ENCODE measurements at regions not wholly inside any gene's neighbourhood (a gene's known extent, or its start where the extent isn't known, plus 50 kb on each side); places are given as distances from the start of the nearest gene placed in this dataset.

GRCh38 chr21:25005388-25005787 lies 601.9 kb downstream of the MRPL39 start:
- WGBS: 76% methylated on average over 7 of the region's 7 CpGs
- DNase-seq: no peak

DNA sequence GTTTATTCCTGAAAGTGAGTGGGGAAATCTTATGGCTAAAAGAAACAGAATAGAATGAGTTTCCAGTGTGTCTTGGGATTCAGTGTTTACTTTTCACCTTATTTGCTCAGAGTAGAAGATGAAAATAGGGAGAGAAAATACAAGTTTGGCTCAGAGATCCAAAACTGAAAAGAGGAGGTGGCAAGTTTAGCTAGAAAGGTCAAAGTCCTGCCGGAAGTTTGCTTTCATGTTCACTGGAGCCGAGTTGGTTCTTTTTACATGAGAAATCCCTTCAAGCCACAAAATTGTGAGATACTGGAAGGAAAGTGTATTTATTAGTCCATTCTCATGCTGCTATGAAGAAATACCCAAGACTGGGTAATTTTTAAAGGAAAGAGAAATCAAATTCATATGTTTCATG lies 604.6 kb downstream of the MRPL39 start:
- Histone ChIP-seq H2BK5ac (ENCODE audit: low read depth, low read length, poor library complexity, severe bottlenecking) (no peak overlapping the region), H2BK120ac (ENCODE audit: low read depth, low read length) (no peak overlapping the region), H2BK15ac (ENCODE audit: low read depth, poor library complexity, severe bottlenecking) (no peak overlapping the region), H3K9me3 (ENCODE audit: control insufficient read depth, low read length) (no peaks in the 10 kb centered on the region), H2AK5ac (ENCODE audit: low read length, severe bottlenecking) (no peak overlapping the region), H3K4me2 (ENCODE audit: low read length, poor library complexity, severe bottlenecking) (no peak overlapping the region), H3K79me1 (replicated peaks; ENCODE audit: low read length, poor library complexity, severe bottlenecking) (no peaks in the 10 kb centered on the region), H3K36me3 (ENCODE audit: control insufficient read depth in 1 of 2, insufficient read depth in 2 of 2, low read depth in 1 of 2, low read length in 2 of 2) (no peaks in the 10 kb centered on the region), H3K27ac (ENCODE audit: low read length, poor library complexity, severe bottlenecking) (no peak overlapping the region), H3K27me3 (ENCODE audit: control insufficient read depth in 1 of 2, insufficient read depth in 1 of 2, low read length in 2 of 2) (no peaks in the 10 kb centered on the region), H4K8ac (ENCODE audit: low read length) (no peak overlapping the region), H4K91ac (ENCODE audit: low read length) (no peak overlapping the region), H3K14ac (ENCODE audit: low read length in 2 of 2) (no peak overlapping the region), H3K4me3 (ENCODE audit: insufficient read depth in 1 of 2, low read depth in 1 of 2, low read length in 2 of 2) (no peak overlapping the region), H2BK12ac (ENCODE audit: low read length in 2 of 2) (no peak overlapping the region), H3K4ac (ENCODE audit: low read depth in 1 of 2, low read length in 2 of 2) (no peak overlapping the region), H2AFZ (ENCODE audit: low read depth, low read length) (no peak overlapping the region), H3K4me1 (ENCODE audit: control insufficient read depth, insufficient read depth, low read depth, low read length) (no peaks in the 10 kb centered on the region), H3K23ac (ENCODE audit: low read length in 2 of 2) (no peak overlapping the region), H3K18ac (ENCODE audit: low read depth in 1 of 2, low read length in 2 of 2) (no peak overlapping the region), H3K9ac (ENCODE audit: low read length) (no peak overlapping the region)
- no peak for DNase-seq
- 88% methylated on average over 1 of the region's 2 CpGs for WGBS

More at GRCh38 chr21:25005388-25005787, 601.9 kb downstream of the MRPL39 start:
- no peak overlapping the region for H3K9ac ChIP-seq (ENCODE audit: low read length)
- H3K4me1 ChIP-seq (ENCODE audit: control insufficient read depth, insufficient read depth, low read depth, low read length): no peaks in the 10 kb centered on the region
- H2BK12ac ChIP-seq (ENCODE audit: low read length in 2 of 2): no peak overlapping the region
- H2BK15ac ChIP-seq (ENCODE audit: low read depth, poor library complexity, severe bottlenecking): no peak overlapping the region
- no peak overlapping the region for H2BK5ac ChIP-seq (ENCODE audit: low read depth, low read length, poor library complexity, severe bottlenecking)
- H2BK120ac ChIP-seq (ENCODE audit: low read depth, low read length): no peak overlapping the region
- no peak overlapping the region for H3K18ac ChIP-seq (ENCODE audit: low read depth in 1 of 2, low read length in 2 of 2)
- no peaks in the 10 kb centered on the region for H3K79me1 ChIP-seq (replicated peaks; ENCODE audit: low read length, poor library complexity, severe bottlenecking)
- H3K23ac ChIP-seq (ENCODE audit: low read length in 2 of 2): no peak overlapping the region
- H4K8ac ChIP-seq (ENCODE audit: low read length): no peak overlapping the region
- H2AFZ ChIP-seq (ENCODE audit: low read depth, low read length): no peak overlapping the region
- no peak overlapping the region for H3K4me3 ChIP-seq (ENCODE audit: insufficient read depth in 1 of 2, low read depth in 1 of 2, low read length in 2 of 2)
- no peak overlapping the region for H4K91ac ChIP-seq (ENCODE audit: low read length)
- H3K9me3 ChIP-seq (ENCODE audit: control insufficient read depth, low read length): no peaks in the 10 kb centered on the region
- no peak overlapping the region for H2AK5ac ChIP-seq (ENCODE audit: low read length, severe bottlenecking)
- H3K27me3 ChIP-seq (ENCODE audit: control insufficient read depth in 1 of 2, insufficient read depth in 1 of 2, low read length in 2 of 2): no peaks in the 10 kb centered on the region
- no peak overlapping the region for H3K4me2 ChIP-seq (ENCODE audit: low read length, poor library complexity, severe bottlenecking)
- no peaks in the 10 kb centered on the region for H3K36me3 ChIP-seq (ENCODE audit: control insufficient read depth in 1 of 2, insufficient read depth in 2 of 2, low read depth in 1 of 2, low read length in 2 of 2)
- H3K14ac ChIP-seq (ENCODE audit: low read length in 2 of 2): no peak overlapping the region
- H3K27ac ChIP-seq (ENCODE audit: low read length, poor library complexity, severe bottlenecking): no peak overlapping the region
- H3K4ac ChIP-seq (ENCODE audit: low read depth in 1 of 2, low read length in 2 of 2): no peak overlapping the region

GRCh38 chr21:24995216-24995615 lies 612.1 kb downstream of the MRPL39 start:
- 20% methylated on average over 3 of the region's 3 CpGs for WGBS
- H2BK12ac ChIP-seq (ENCODE audit: low read length in 2 of 2): no peak overlapping the region
- H2AK5ac ChIP-seq (ENCODE audit: low read length, severe bottlenecking): no peak overlapping the region
- H3K4me3 ChIP-seq (ENCODE audit: insufficient read depth in 1 of 2, low read depth in 1 of 2, low read length in 2 of 2): no peak overlapping the region
- H3K4me2 ChIP-seq (ENCODE audit: low read length, poor library complexity, severe bottlenecking): no peak overlapping the region
- no peak overlapping the region for H2BK5ac ChIP-seq (ENCODE audit: low read depth, low read length, poor library complexity, severe bottlenecking)
- no peak overlapping the region for H2BK120ac ChIP-seq (ENCODE audit: low read depth, low read length)
- no peaks in the 10 kb centered on the region for H3K9me3 ChIP-seq (ENCODE audit: control insufficient read depth, low read length)
- H3K79me1 ChIP-seq (replicated peaks; ENCODE audit: low read length, poor library complexity, severe bottlenecking): no peaks in the 10 kb centered on the region
- H2BK15ac ChIP-seq (ENCODE audit: low read depth, poor library complexity, severe bottlenecking): no peak overlapping the region
- H4K91ac ChIP-seq (ENCODE audit: low read length): no peak overlapping the region
- H3K9ac ChIP-seq (ENCODE audit: low read length): no peak overlapping the region
- no peak overlapping the region for H3K18ac ChIP-seq (ENCODE audit: low read depth in 1 of 2, low read length in 2 of 2)
- DNase-seq: no peak
- H3K27ac ChIP-seq (ENCODE audit: low read length, poor library complexity, severe bottlenecking): no peak overlapping the region
- no peak overlapping the region for H4K8ac ChIP-seq (ENCODE audit: low read length)
- H3K4ac ChIP-seq (ENCODE audit: low read depth in 1 of 2, low read length in 2 of 2): no peak overlapping the region
- H3K27me3 ChIP-seq (ENCODE audit: control insufficient read depth in 1 of 2, insufficient read depth in 1 of 2, low read length in 2 of 2): no peaks in the 10 kb centered on the region
- H2AFZ ChIP-seq (ENCODE audit: low read depth, low read length): no peak overlapping the region
- no peaks in the 10 kb centered on the region for H3K4me1 ChIP-seq (ENCODE audit: control insufficient read depth, insufficient read depth, low read depth, low read length)
- no peak overlapping the region for H3K14ac ChIP-seq (ENCODE audit: low read length in 2 of 2)
- H3K36me3 ChIP-seq (ENCODE audit: control insufficient read depth in 1 of 2, insufficient read depth in 2 of 2, low read depth in 1 of 2, low read length in 2 of 2): no peaks in the 10 kb centered on the region
- H3K23ac ChIP-seq (ENCODE audit: low read length in 2 of 2): no peak overlapping the region

DNA sequence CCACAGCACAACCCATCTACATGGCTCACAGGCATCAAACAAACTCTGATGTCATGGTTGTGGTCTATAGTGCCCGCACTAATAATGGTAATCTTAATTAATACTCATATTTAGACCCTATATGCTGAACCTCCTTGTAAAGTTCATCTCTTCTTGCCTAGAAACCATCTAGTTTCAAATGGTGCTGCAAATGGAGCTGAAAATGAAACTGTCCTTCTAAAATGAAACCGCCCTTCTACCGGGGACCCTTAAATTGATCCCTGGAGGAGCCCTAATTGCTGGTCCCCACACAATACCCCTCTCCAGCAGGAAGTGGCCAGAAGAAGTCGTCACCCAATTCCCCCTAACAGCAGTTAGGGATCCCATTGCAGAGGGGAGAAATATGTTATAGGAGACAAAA lies 612.6 kb downstream of the MRPL39 start:
- Histone ChIP-seq H3K23ac (ENCODE audit: low read length in 2 of 2) (no peak overlapping the region), H3K4ac (ENCODE audit: low read depth in 1 of 2, low read length in 2 of 2) (no peak overlapping the region), H3K9ac (ENCODE audit: low read length) (no peak overlapping the region), H3K4me3 (ENCODE audit: insufficient read depth in 1 of 2, low read depth in 1 of 2, low read length in 2 of 2) (no peak overlapping the region), H2BK120ac (ENCODE audit: low read depth, low read length) (no peak overlapping the region), H3K14ac (ENCODE audit: low read length in 2 of 2) (no peak overlapping the region), H3K18ac (ENCODE audit: low read depth in 1 of 2, low read length in 2 of 2) (no peak overlapping the region), H2BK12ac (ENCODE audit: low read length in 2 of 2) (no peak overlapping the region), H4K91ac (ENCODE audit: low read length) (no peak overlapping the region), H2BK15ac (ENCODE audit: low read depth, poor library complexity, severe bottlenecking) (no peak overlapping the region), H3K4me2 (ENCODE audit: low read length, poor library complexity, severe bottlenecking) (no peak overlapping the region), H2AFZ (ENCODE audit: low read depth, low read length) (no peak overlapping the region), H2AK5ac (ENCODE audit: low read length, severe bottlenecking) (no peak overlapping the region), H4K8ac (ENCODE audit: low read length) (no peak overlapping the region), H3K27ac (ENCODE audit: low read length, poor library complexity, severe bottlenecking) (no peak overlapping the region), H3K27me3 (ENCODE audit: control insufficient read depth in 1 of 2, insufficient read depth in 1 of 2, low read length in 2 of 2) (no peaks in the 10 kb centered on the region), H3K4me1 (ENCODE audit: control insufficient read depth, insufficient read depth, low read depth, low read length) (no peaks in the 10 kb centered on the region), H3K9me3 (ENCODE audit: control insufficient read depth, low read length) (no peaks in the 10 kb centered on the region), H2BK5ac (ENCODE audit: low read depth, low read length, poor library complexity, severe bottlenecking) (no peak overlapping the region), H3K36me3 (ENCODE audit: control insufficient read depth in 1 of 2, insufficient read depth in 2 of 2, low read depth in 1 of 2, low read length in 2 of 2) (no peaks in the 10 kb centered on the region), H3K79me1 (replicated peaks; ENCODE audit: low read length, poor library complexity, severe bottlenecking) (no peaks in the 10 kb centered on the region)
- no peak for DNase-seq
- 50% methylated on average over 1 of the region's 4 CpGs for WGBS

All from mesenchymal stem cell (in vitro differentiated cells and primary cell).